Mesendoderm (in vitro differentiated cells): ENCODE measurements at regions not wholly inside any gene's neighbourhood (a gene's known extent, or its start where the extent isn't known, plus 50 kb on each side); places are given as distances from the start of the nearest gene placed in this dataset.

Experiments used
- DNase-seq: peaks from one replicate; pipeline ENCODE4 v3.0.0; 2013
- H2AK5ac ChIP-seq: 2 replicates; pipeline ENCODE4 v1.6.1; 2013; ENCODE audit warnings: low read length, inconsistent platforms
- H2BK120ac ChIP-seq: 2 replicates; pipeline ENCODE4 v1.6.1; 2013; ENCODE audit warnings: low read depth, mild to moderate bottlenecking, low read length, moderate library complexity, mixed read lengths
- H2BK15ac ChIP-seq: replicated peaks from 2 replicates; pipeline ENCODE4 v1.6.1; 2013; ENCODE audit warnings: low read depth, mild to moderate bottlenecking, moderate library complexity
- H2BK5ac ChIP-seq: 2 replicates; pipeline ENCODE4 v1.6.1; 2013; ENCODE audit warnings: low read length, inconsistent platforms
- H3K18ac ChIP-seq: 2 replicates; pipeline ENCODE4 v1.6.1; 2013; ENCODE audit warnings: mild to moderate bottlenecking, low read length, mixed read lengths
- H3K23ac ChIP-seq: one replicate; pipeline ENCODE4 v1.6.1; 2013; ENCODE audit warnings: low read length
- H3K27ac ChIP-seq: 2 replicates; pipeline ENCODE4 v1.5.1; 2013; ENCODE audit warnings: low read depth, mild to moderate bottlenecking, inconsistent platforms, low read length, moderate library complexity
- H3K27me3 ChIP-seq: 2 replicates; pipeline ENCODE4 v1.6.1; 2013; ENCODE audit warnings: low read length, control low read depth, mild to moderate bottlenecking, inconsistent platforms; ENCODE audit not compliant: insufficient read depth, poor library complexity
- H3K36me3 ChIP-seq: 2 replicates; pipeline ENCODE4 v1.6.1; 2013; ENCODE audit warnings: low read length, inconsistent platforms; ENCODE audit not compliant: control insufficient read depth, insufficient read depth
- H3K4ac ChIP-seq: one replicate; pipeline ENCODE4 v1.6.1; 2013; ENCODE audit warnings: low read depth, mild to moderate bottlenecking, low read length, moderate library complexity
- H3K4me1 ChIP-seq: 2 replicates; pipeline ENCODE4 v1.6.1; 2013; ENCODE audit warnings: low read depth, low read length, inconsistent platforms; ENCODE audit not compliant: control insufficient read depth
- H3K4me2 ChIP-seq: 2 replicates; pipeline ENCODE4 v1.6.1; 2013; ENCODE audit warnings: low read length
- H3K4me3 ChIP-seq: 2 replicates; pipeline ENCODE4 v1.5.1; 2013; ENCODE audit warnings: mild to moderate bottlenecking, low read length
- H3K56ac ChIP-seq: one replicate; pipeline ENCODE4 v1.6.1; 2013; ENCODE audit warnings: low read length
- H3K79me1 ChIP-seq: 2 replicates; pipeline ENCODE4 v1.6.1; 2013; ENCODE audit warnings: low read length, inconsistent platforms
- H3K79me2 ChIP-seq: 2 replicates; pipeline ENCODE4 v1.6.1; 2013; ENCODE audit warnings: mild to moderate bottlenecking, low read length; ENCODE audit not compliant: control insufficient read depth, insufficient read depth
- H3K9ac ChIP-seq: 2 replicates; pipeline ENCODE4 v1.6.1; 2013; ENCODE audit warnings: low read length, inconsistent platforms
- H4K5ac ChIP-seq: one replicate; pipeline ENCODE4 v1.6.1; 2013; ENCODE audit warnings: low read length
- H4K8ac ChIP-seq: one replicate; pipeline ENCODE4 v1.6.1; 2013; ENCODE audit warnings: low read depth, mild to moderate bottlenecking, control low read depth, low read length, moderate library complexity
- WGBS: extraction: QIAGEN DNeasy Blood & Tissue Kit; methylation state at CpG from one replicate; pipeline ENCODE4 v1.1.7; 2013; ENCODE audit warnings: low lambda C conversion rate, missing lambda C conversion rate; ENCODE audit not compliant: insufficient coverage; ENCODE audit errors: extremely low coverage; 5-methylcytosine and 5-hydroxymethylcytosine counted together

GRCh38 chr18:39938676-39939608, 2016.1 kb upstream of the PIK3C3 start:
- no peak overlapping the region for H3K56ac ChIP-seq
- no peak overlapping the region for H2BK5ac ChIP-seq
- no peak overlapping the region for H3K23ac ChIP-seq
- no CpG with 5 or more reads among the region's 4 CpGs for WGBS
- no peak overlapping the region for H2BK15ac ChIP-seq
- no peak for DNase-seq
- no peak overlapping the region for H3K4me2 ChIP-seq
- H3K4me3 ChIP-seq: no peak overlapping the region
- H3K79me2 ChIP-seq: no peaks in the 10 kb centered on the region
- H4K8ac ChIP-seq: no peak overlapping the region
- H3K4me1 ChIP-seq: no peaks in the 10 kb centered on the region
- H3K27ac ChIP-seq: no peak overlapping the region
- H2BK120ac ChIP-seq: no peak overlapping the region
- no peaks in the 10 kb centered on the region for H3K36me3 ChIP-seq
- H2AK5ac ChIP-seq: no peak overlapping the region
- no peaks in the 10 kb centered on the region for H3K27me3 ChIP-seq
- no peak overlapping the region for H3K9ac ChIP-seq
- H3K79me1 ChIP-seq: no peaks in the 10 kb centered on the region
- H4K5ac ChIP-seq: no peak overlapping the region
- no peak overlapping the region for H3K18ac ChIP-seq
- no peak overlapping the region for H3K4ac ChIP-seq

- H3K4me2 ChIP-seq: no peak overlapping the region
- no peaks in the 10 kb centered on the region for H3K36me3 ChIP-seq
- H3K27me3 ChIP-seq: no peaks in the 10 kb centered on the region
- H3K4ac ChIP-seq: no peak overlapping the region
- H2BK15ac ChIP-seq: no peak overlapping the region
- no peak overlapping the region for H3K23ac ChIP-seq
- H3K27ac ChIP-seq: no peak overlapping the region
- H2BK5ac ChIP-seq: no peak overlapping the region
- H2AK5ac ChIP-seq: no peak overlapping the region
- no peak overlapping the region for H4K8ac ChIP-seq
- no peak overlapping the region for H3K18ac ChIP-seq
- H3K4me1 ChIP-seq: no peaks in the 10 kb centered on the region
- no CpG with 5 or more reads among the region's 2 CpGs for WGBS
- H3K79me1 ChIP-seq: no peaks in the 10 kb centered on the region
- H3K9ac ChIP-seq: no peak overlapping the region
- no peak overlapping the region for H3K56ac ChIP-seq
- no peaks in the 10 kb centered on the region for H3K79me2 ChIP-seq
- no peak overlapping the region for H2BK120ac ChIP-seq
- no peak overlapping the region for H4K5ac ChIP-seq
- DNase-seq: no peak
- no peak overlapping the region for H3K4me3 ChIP-seq
These were observed 2019.4 kb upstream of the PIK3C3 start for GRCh38 chr18:39935598-39935997.

- no CpG with 5 or more reads among the region's 2 CpGs for WGBS
- H2BK5ac ChIP-seq: no peak overlapping the region
These were observed 2036.2 kb upstream of the PIK3C3 start for GRCh38 chr18:39918847-39919246.

GRCh38 chr18:39913672-39914366, 2041.2 kb upstream of the PIK3C3 start:
- H2BK5ac ChIP-seq: no peak overlapping the region
- H3K36me3 ChIP-seq: no peaks in the 10 kb centered on the region
- H4K5ac ChIP-seq: no peak overlapping the region
- H3K4me2 ChIP-seq: no peak overlapping the region
- no peak overlapping the region for H3K4me3 ChIP-seq
- no peak overlapping the region for H2BK15ac ChIP-seq
- H3K79me2 ChIP-seq: no peaks in the 10 kb centered on the region
- no peak overlapping the region for H3K27ac ChIP-seq
- no peaks in the 10 kb centered on the region for H3K79me1 ChIP-seq
- H3K9ac ChIP-seq: no peak overlapping the region
- no peak overlapping the region for H3K4ac ChIP-seq
- no peaks in the 10 kb centered on the region for H3K27me3 ChIP-seq
- H2BK120ac ChIP-seq: no peak overlapping the region
- no peaks in the 10 kb centered on the region for H3K4me1 ChIP-seq
- H3K56ac ChIP-seq: no peak overlapping the region
- no peak overlapping the region for H3K23ac ChIP-seq
- H2AK5ac ChIP-seq: no peak overlapping the region
- H4K8ac ChIP-seq: no peak overlapping the region
- DNase-seq: no peak
- no CpG with 5 or more reads among the region's 4 CpGs for WGBS
- H3K18ac ChIP-seq: no peak overlapping the region

More at GRCh38 chr18:39918847-39919246, 2036.2 kb upstream of the PIK3C3 start:
- H3K9ac ChIP-seq: no peak overlapping the region
- no peak overlapping the region for H3K18ac ChIP-seq
- no peak overlapping the region for H2AK5ac ChIP-seq
- no peaks in the 10 kb centered on the region for H3K4me1 ChIP-seq
- no peak overlapping the region for H3K27ac ChIP-seq
- no peaks in the 10 kb centered on the region for H3K79me2 ChIP-seq
- no peak overlapping the region for H3K4ac ChIP-seq
- H3K27me3 ChIP-seq: no peaks in the 10 kb centered on the region
- no peak overlapping the region for H3K4me3 ChIP-seq
- H2BK120ac ChIP-seq: no peak overlapping the region
- H3K23ac ChIP-seq: no peak overlapping the region
- H2BK15ac ChIP-seq: no peak overlapping the region
- H4K8ac ChIP-seq: no peak overlapping the region
- H3K4me2 ChIP-seq: no peak overlapping the region
- H4K5ac ChIP-seq: no peak overlapping the region
- H3K79me1 ChIP-seq: no peaks in the 10 kb centered on the region
- no peaks in the 10 kb centered on the region for H3K36me3 ChIP-seq
- no peak overlapping the region for H3K56ac ChIP-seq
- DNase-seq: no peak

- H3K79me1 ChIP-seq: no peaks in the 10 kb centered on the region
- no peak overlapping the region for H2BK120ac ChIP-seq
- H4K8ac ChIP-seq: no peak overlapping the region
- H3K9ac ChIP-seq: no peak overlapping the region
- no peak overlapping the region for H3K4me2 ChIP-seq
- no peak overlapping the region for H2BK5ac ChIP-seq
- H3K4me1 ChIP-seq: no peaks in the 10 kb centered on the region
- no peak overlapping the region for H2AK5ac ChIP-seq
- no peak overlapping the region for H3K4me3 ChIP-seq
- no peak for DNase-seq
- H3K23ac ChIP-seq: no peak overlapping the region
- no peaks in the 10 kb centered on the region for H3K79me2 ChIP-seq
- H3K4ac ChIP-seq: no peak overlapping the region
- H3K36me3 ChIP-seq: no peaks in the 10 kb centered on the region
- H4K5ac ChIP-seq: no peak overlapping the region
- no peak overlapping the region for H2BK15ac ChIP-seq
- H3K27me3 ChIP-seq: no peaks in the 10 kb centered on the region
- no peak overlapping the region for H3K27ac ChIP-seq
- H3K18ac ChIP-seq: no peak overlapping the region
- no peak overlapping the region for H3K56ac ChIP-seq
These were observed 2043.3 kb upstream of the PIK3C3 start for GRCh38 chr18:39911716-39912115.
